ENCODE measurements at regions not wholly inside any gene's neighbourhood (a gene's known extent, or its start where the extent isn't known, plus 50 kb on each side); places are given as distances from the start of the nearest gene placed in this dataset.
"Not testable (repeated sequence)": the region's sequence is repeated elsewhere in the genome, so short reads cannot be mapped to it uniquely, and the experiment has no call there.

- no peaks in the 10 kb centered on the region for H3K4me1 ChIP-seq (ENCODE audit: control insufficient read depth, insufficient read depth, low read length)
- intact Hi-C loops (cut with micrococcal nuclease), result no loop called here
- no peak overlapping the region for H3K4me3 Mint-ChIP-seq
- H3K27me3 Mint-ChIP-seq (ENCODE audit: low read depth in 2 of 2), result peaks cover 3% of the 10 kb centered on the region in 2 donors
- no peaks in the 10 kb centered on the region for H3K27me3 ChIP-seq (ENCODE audit: control insufficient read depth, insufficient read depth, low read length)
- WGBS (ENCODE audit: insufficient coverage), result 88% methylated on average over 2 of the region's 3 CpGs
- H3K27ac ChIP-seq (ENCODE audit: low read length), result no peak overlapping the region
- H3K9me3 Mint-ChIP-seq, result no peaks in the 10 kb centered on the region
- H3K36me3 ChIP-seq (ENCODE audit: control insufficient read depth, insufficient read depth, low read length), result no peaks in the 10 kb centered on the region
- no peaks in the 10 kb centered on the region for H3K9me3 ChIP-seq (ENCODE audit: control insufficient read depth, insufficient read depth, low read length)
- no peak for DNase-seq
- no peaks in the 10 kb centered on the region for H3K4me1 Mint-ChIP-seq
- H3K27ac Mint-ChIP-seq, result no peak overlapping the region
- H3K36me3 Mint-ChIP-seq, result no peaks in the 10 kb centered on the region
- no peak overlapping the region for H3K4me3 ChIP-seq (ENCODE audit: low read length)
- no peak for ATAC-seq
- TF ChIP-seq, protein P1, sequence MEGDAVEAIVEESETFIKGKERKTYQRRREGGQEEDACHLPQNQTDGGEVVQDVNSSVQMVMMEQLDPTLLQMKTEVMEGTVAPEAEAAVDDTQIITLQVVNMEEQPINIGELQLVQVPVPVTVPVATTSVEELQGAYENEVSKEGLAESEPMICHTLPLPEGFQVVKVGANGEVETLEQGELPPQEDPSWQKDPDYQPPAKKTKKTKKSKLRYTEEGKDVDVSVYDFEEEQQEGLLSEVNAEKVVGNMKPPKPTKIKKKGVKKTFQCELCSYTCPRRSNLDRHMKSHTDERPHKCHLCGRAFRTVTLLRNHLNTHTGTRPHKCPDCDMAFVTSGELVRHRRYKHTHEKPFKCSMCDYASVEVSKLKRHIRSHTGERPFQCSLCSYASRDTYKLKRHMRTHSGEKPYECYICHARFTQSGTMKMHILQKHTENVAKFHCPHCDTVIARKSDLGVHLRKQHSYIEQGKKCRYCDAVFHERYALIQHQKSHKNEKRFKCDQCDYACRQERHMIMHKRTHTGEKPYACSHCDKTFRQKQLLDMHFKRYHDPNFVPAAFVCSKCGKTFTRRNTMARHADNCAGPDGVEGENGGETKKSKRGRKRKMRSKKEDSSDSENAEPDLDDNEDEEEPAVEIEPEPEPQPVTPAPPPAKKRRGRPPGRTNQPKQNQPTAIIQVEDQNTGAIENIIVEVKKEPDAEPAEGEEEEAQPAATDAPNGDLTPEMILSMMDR (IDR thresholded peaks at IDR 0.05), result no peak
Observed at GRCh38 chr13:87954091-87954490, 282.9 kb downstream of the SLITRK5 start.

GRCh38 chr13:87961546-87961945 lies 290.4 kb downstream of the SLITRK5 start:
- Mint-ChIP-seq H3K4me3 (no peak overlapping the region), H3K36me3 (no peaks in the 10 kb centered on the region), H3K4me1 (no peaks in the 10 kb centered on the region), H3K27ac (no peak overlapping the region), H3K9me3 (no peaks in the 10 kb centered on the region), H3K27me3 (ENCODE audit: low read depth in 2 of 2) (peaks cover 3 to 14% of the 10 kb centered on the region in 2 donors)
- ATAC-seq, result no peak
- Histone ChIP-seq H3K4me3 (ENCODE audit: low read length) (no peak overlapping the region), H3K36me3 (ENCODE audit: control insufficient read depth, insufficient read depth, low read length) (no peaks in the 10 kb centered on the region), H3K27me3 (ENCODE audit: control insufficient read depth, insufficient read depth, low read length) (no peaks in the 10 kb centered on the region), H3K27ac (ENCODE audit: low read length) (no peak overlapping the region), H3K9me3 (ENCODE audit: control insufficient read depth, insufficient read depth, low read length) (no peaks in the 10 kb centered on the region), H3K4me1 (ENCODE audit: control insufficient read depth, insufficient read depth, low read length) (no peaks in the 10 kb centered on the region)
- TF ChIP-seq, protein P1 (IDR thresholded peaks at IDR 0.05), result no peak
- 84% methylated on average over 2 of the region's 3 CpGs for WGBS (ENCODE audit: insufficient coverage)
- intact Hi-C loops (cut with micrococcal nuclease), result no loop called here
- DNase-seq, result no peak

DNA sequence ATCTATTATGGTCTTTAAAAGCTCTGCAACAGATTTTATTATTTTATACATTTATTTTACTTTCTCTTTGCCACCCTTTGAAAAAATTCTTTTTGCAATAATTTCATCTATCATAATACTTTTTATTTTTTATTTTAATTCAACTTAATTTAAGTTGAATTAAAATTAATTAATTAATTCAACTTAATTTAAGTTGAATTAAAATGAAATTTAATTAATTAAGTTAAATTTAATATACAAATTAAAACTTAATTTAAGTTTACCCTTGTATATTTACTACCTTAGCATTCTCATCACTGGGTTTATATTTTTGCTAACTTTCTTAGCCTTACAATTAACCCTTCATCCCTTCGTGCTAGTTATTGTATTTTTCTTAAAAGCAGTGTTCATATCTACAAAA lies 301.4 kb downstream of the SLITRK5 start:
- H3K4me3 ChIP-seq (ENCODE audit: low read length), result no peak overlapping the region
- no CpG with 5 or more reads among the region's 1 CpG for WGBS (ENCODE audit: insufficient coverage)
- Mint-ChIP-seq H3K4me3 (no peak overlapping the region), H3K9me3 (no peaks in the 10 kb centered on the region), H3K36me3 (no peaks in the 10 kb centered on the region), H3K27me3 (ENCODE audit: low read depth in 2 of 2) (no peaks in the 10 kb centered on the region), H3K4me1 (no peaks in the 10 kb centered on the region), H3K27ac (no peak overlapping the region)
- no peaks in the 10 kb centered on the region for H3K4me1 ChIP-seq (ENCODE audit: control insufficient read depth, insufficient read depth, low read length)
- no peaks in the 10 kb centered on the region for H3K9me3 ChIP-seq (ENCODE audit: control insufficient read depth, insufficient read depth, low read length)
- no peaks in the 10 kb centered on the region for H3K27me3 ChIP-seq (ENCODE audit: control insufficient read depth, insufficient read depth, low read length)
- no peak overlapping the region for H3K27ac ChIP-seq (ENCODE audit: low read length)
- H3K36me3 ChIP-seq (ENCODE audit: control insufficient read depth, insufficient read depth, low read length), result no peaks in the 10 kb centered on the region
- intact Hi-C loops (cut with micrococcal nuclease), result no loop called here
- TF ChIP-seq, protein P1 (IDR thresholded peaks at IDR 0.05), result no peak
- ATAC-seq (no peak), DNase-seq (no peak)

DNA sequence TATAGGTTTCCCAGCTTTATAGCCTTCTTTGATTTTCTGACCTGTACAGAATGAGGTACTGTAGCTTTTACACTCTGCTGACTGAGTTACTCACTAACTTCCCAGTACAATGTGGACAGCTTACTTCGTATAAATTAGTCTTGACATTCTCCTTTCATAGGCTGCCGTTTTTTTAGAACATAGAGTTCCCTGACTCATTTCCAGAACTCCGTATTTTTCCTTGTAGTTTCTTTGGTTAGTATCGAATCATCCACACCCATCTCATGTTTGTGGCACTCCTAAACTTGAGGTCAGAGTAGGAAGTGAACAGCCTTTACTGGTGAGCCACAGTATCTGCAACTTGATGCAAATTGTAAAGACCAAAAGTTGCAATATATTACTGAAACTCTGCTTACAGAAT lies 303.9 kb downstream of the SLITRK5 start:
- 98% methylated on average over 3 of the region's 4 CpGs for WGBS (ENCODE audit: insufficient coverage)
- Histone ChIP-seq H3K4me1 (ENCODE audit: control insufficient read depth, insufficient read depth, low read length) (no peaks in the 10 kb centered on the region), H3K4me3 (ENCODE audit: low read length) (no peak overlapping the region), H3K36me3 (ENCODE audit: control insufficient read depth, insufficient read depth, low read length) (no peaks in the 10 kb centered on the region), H3K9me3 (ENCODE audit: control insufficient read depth, insufficient read depth, low read length) (no peaks in the 10 kb centered on the region), H3K27ac (ENCODE audit: low read length) (no peak overlapping the region), H3K27me3 (ENCODE audit: control insufficient read depth, insufficient read depth, low read length) (no peaks in the 10 kb centered on the region)
- H3K4me1 Mint-ChIP-seq, result no peaks in the 10 kb centered on the region
- no peaks in the 10 kb centered on the region for H3K27me3 Mint-ChIP-seq (ENCODE audit: low read depth in 2 of 2)
- TF ChIP-seq, protein P1 (IDR thresholded peaks at IDR 0.05), result no peak
- H3K4me3 Mint-ChIP-seq, result no peak overlapping the region
- no peak overlapping the region for H3K27ac Mint-ChIP-seq
- ATAC-seq (no peak), DNase-seq (no peak)
- intact Hi-C loops (cut with micrococcal nuclease), result no loop called here
- H3K36me3 Mint-ChIP-seq, result no peaks in the 10 kb centered on the region
- H3K9me3 Mint-ChIP-seq, result no peaks in the 10 kb centered on the region

DNA sequence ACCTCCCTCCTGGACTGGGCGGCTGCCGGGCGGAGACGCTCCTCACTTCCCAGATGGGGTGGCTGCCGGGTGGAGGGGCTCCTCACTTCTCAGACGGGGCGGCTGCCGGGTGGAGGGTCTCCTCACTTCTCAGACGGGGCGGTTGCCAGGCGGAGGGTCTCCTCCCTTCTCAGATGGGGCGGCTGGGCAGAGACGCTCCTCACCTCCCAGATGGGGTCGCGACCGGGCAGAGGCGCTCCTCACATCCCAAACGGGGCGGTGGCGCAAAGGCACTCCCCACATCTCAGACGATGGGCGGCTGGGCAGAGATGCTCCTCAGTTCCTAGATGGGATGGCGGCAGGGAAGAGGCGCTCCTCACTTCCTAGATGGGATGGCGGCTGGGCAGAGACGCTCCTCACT lies 305.5 kb downstream of the SLITRK5 start:
- WGBS (ENCODE audit: insufficient coverage), result 95% methylated on average over 23 of the region's 26 CpGs
- ATAC-seq; H3K27ac ChIP-seq (ENCODE audit: low read length); intact Hi-C loops (cut with micrococcal nuclease); H3K27me3 Mint-ChIP-seq (ENCODE audit: low read depth in 2 of 2); DNase-seq; H3K27me3 ChIP-seq (ENCODE audit: control insufficient read depth, insufficient read depth, low read length); H3K36me3 ChIP-seq (ENCODE audit: control insufficient read depth, insufficient read depth, low read length); H3K4me3 Mint-ChIP-seq; H3K27ac Mint-ChIP-seq; H3K4me1 ChIP-seq (ENCODE audit: control insufficient read depth, insufficient read depth, low read length); H3K9me3 Mint-ChIP-seq; H3K9me3 ChIP-seq (ENCODE audit: control insufficient read depth, insufficient read depth, low read length); H3K36me3 Mint-ChIP-seq; H3K4me3 ChIP-seq (ENCODE audit: low read length); H3K4me1 Mint-ChIP-seq: not testable (repeated sequence)
